Suprapubic skin (tissue), 4 donors: ENCODE measurements at regions not wholly inside any gene's neighbourhood (a gene's known extent, or its start where the extent isn't known, plus 50 kb on each side); places are given as distances from the start of the nearest gene placed in this dataset.

ENCODE experiments used
- DNase-seq, 2 donors: peaks; one replicate each; pipeline ENCODE4 v3.0.0-alpha.2; 2019; ENCODE audit warnings: low spot score in 2 of 2
- H3K27ac ChIP-seq: fragments of 200-600 bp; sonication (generic); one replicate; pipeline ENCODE4 v1.5.1; 2019
- H3K27me3 ChIP-seq: fragments of 200-600 bp; sonication (generic); one replicate; pipeline ENCODE4 v1.5.1; 2019
- H3K36me3 ChIP-seq: fragments of 200-600 bp; sonication (generic); one replicate; pipeline ENCODE4 v1.5.1; 2019
- H3K4me1 ChIP-seq: fragments of 200-600 bp; sonication (generic); one replicate; pipeline ENCODE4 v1.5.1; 2019
- H3K4me3 ChIP-seq: fragments of 200-600 bp; sonication (generic); one replicate; pipeline ENCODE4 v1.5.1; 2019; ENCODE audit warnings: mild to moderate bottlenecking
- H3K9me3 ChIP-seq: fragments of 200-600 bp; sonication (generic); one replicate; pipeline ENCODE4 v1.5.1; 2019
- EP300 ChIP-seq: sonication (generic); formaldehyde crosslinking; IDR thresholded peaks from one replicate; pipeline ENCODE4 v1.6.1; 2017; ENCODE audit warnings: antibody characterized with exemption
- POLR2A ChIP-seq, 2 donors: fragments of 450-650 bp; IDR thresholded peaks; one replicate each; pipeline ENCODE4 v1.6.1; 2017; ENCODE audit warnings: antibody characterized with exemption in 2 of 2, mild to moderate bottlenecking in 2 of 2, moderate library complexity in 2 of 2
- POLR2AphosphoS5 ChIP-seq, 3 donors: sonication (generic); formaldehyde crosslinking; IDR thresholded peaks; one replicate each; pipeline ENCODE4 v1.6.1; 2017; ENCODE audit warnings: antibody characterized with exemption in 3 of 3
- WGBS: methylation state at CpG from one replicate; pipeline ENCODE4 v1.1.5; 2018; 5-methylcytosine and 5-hydroxymethylcytosine counted together
- TF ChIP-seq, protein P1 (sequence below), 2 donors: fragments of 200-600 bp in 1 of 2; fragments of 450-650 bp in 1 of 2; sonication (generic) in 1 of 2; IDR thresholded peaks; one replicate each; pipeline ENCODE4 v1.5.1; 2016 to 2019; ENCODE audit warnings: antibody characterized with exemption in 2 of 2, mild to moderate bottlenecking in 1 of 2, moderate library complexity in 1 of 2

- Histone ChIP-seq H3K36me3 (no peaks in the 10 kb centered on the region), H3K4me3 (no peak overlapping the region), H3K27ac (no peak overlapping the region), H3K27me3 (no peaks in the 10 kb centered on the region), H3K9me3 (no peaks in the 10 kb centered on the region), H3K4me1 (no peaks in the 10 kb centered on the region)
- WGBS: 76% methylated on average over 1 of the region's 1 CpG
- DNase-seq: no peak
- TF ChIP-seq, protein P1, sequence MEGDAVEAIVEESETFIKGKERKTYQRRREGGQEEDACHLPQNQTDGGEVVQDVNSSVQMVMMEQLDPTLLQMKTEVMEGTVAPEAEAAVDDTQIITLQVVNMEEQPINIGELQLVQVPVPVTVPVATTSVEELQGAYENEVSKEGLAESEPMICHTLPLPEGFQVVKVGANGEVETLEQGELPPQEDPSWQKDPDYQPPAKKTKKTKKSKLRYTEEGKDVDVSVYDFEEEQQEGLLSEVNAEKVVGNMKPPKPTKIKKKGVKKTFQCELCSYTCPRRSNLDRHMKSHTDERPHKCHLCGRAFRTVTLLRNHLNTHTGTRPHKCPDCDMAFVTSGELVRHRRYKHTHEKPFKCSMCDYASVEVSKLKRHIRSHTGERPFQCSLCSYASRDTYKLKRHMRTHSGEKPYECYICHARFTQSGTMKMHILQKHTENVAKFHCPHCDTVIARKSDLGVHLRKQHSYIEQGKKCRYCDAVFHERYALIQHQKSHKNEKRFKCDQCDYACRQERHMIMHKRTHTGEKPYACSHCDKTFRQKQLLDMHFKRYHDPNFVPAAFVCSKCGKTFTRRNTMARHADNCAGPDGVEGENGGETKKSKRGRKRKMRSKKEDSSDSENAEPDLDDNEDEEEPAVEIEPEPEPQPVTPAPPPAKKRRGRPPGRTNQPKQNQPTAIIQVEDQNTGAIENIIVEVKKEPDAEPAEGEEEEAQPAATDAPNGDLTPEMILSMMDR (IDR thresholded peaks at IDR 0.05): no peak
- TF ChIP-seq POLR2A (IDR thresholded peaks at IDR 0.05): no peak
- TF ChIP-seq EP300: no peak
- no peak for TF ChIP-seq POLR2AphosphoS5 (IDR thresholded peaks at IDR 0.05)
These were observed 182.1 kb downstream of the CAPZA3 start for GRCh38 chr12:18919871-18920511.

GRCh38 chr12:18922851-18923250 is 184.9 kb downstream of the CAPZA3 start:
- H3K9me3 ChIP-seq: no peaks in the 10 kb centered on the region
- no peak for TF ChIP-seq EP300
- TF ChIP-seq, protein P1 (IDR thresholded peaks at IDR 0.05): no peak
- TF ChIP-seq POLR2A (IDR thresholded peaks at IDR 0.05): no peak
- no peak for TF ChIP-seq POLR2AphosphoS5 (IDR thresholded peaks at IDR 0.05)
- H3K4me3 ChIP-seq: no peak overlapping the region
- no peak for DNase-seq
- no peak overlapping the region for H3K27ac ChIP-seq
- no peaks in the 10 kb centered on the region for H3K4me1 ChIP-seq
- H3K36me3 ChIP-seq: no peaks in the 10 kb centered on the region
- 69% methylated on average over 4 of the region's 4 CpGs for WGBS
- no peaks in the 10 kb centered on the region for H3K27me3 ChIP-seq

DNA sequence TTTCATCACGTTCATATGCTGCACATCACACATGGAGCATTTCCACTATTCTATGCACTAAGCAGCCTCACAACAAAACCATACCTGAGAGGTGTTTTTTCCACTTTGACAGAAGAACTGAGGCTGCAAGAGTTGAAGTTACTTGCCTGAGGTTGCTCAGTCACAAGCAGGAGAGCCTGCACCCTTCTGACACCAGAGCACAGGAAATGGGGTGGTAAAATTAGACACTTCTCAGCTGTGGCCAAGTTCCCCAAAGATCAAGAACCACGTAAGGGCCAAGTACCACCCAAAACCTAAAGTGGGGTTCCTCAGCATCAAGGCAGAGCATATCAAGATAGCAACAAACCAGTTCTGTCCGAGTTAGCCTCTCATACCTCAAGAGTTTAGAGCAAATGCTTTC is 185.8 kb downstream of the CAPZA3 start:
- H3K4me1 ChIP-seq: no peaks in the 10 kb centered on the region
- WGBS: 83% methylated on average over 3 of the region's 3 CpGs
- H3K9me3 ChIP-seq: no peaks in the 10 kb centered on the region
- H3K36me3 ChIP-seq: no peaks in the 10 kb centered on the region
- no peaks in the 10 kb centered on the region for H3K27me3 ChIP-seq
- TF ChIP-seq POLR2A (IDR thresholded peaks at IDR 0.05): no peak
- TF ChIP-seq EP300: no peak
- no peak for TF ChIP-seq POLR2AphosphoS5 (IDR thresholded peaks at IDR 0.05)
- TF ChIP-seq, protein P1 (IDR thresholded peaks at IDR 0.05): no peak
- no peak overlapping the region for H3K27ac ChIP-seq
- H3K4me3 ChIP-seq: no peak overlapping the region
- DNase-seq: no peak

- Histone ChIP-seq H3K36me3 (no peaks in the 10 kb centered on the region), H3K4me3 (no peak overlapping the region), H3K27me3 (no peaks in the 10 kb centered on the region), H3K9me3 (no peaks in the 10 kb centered on the region), H3K27ac (no peak overlapping the region), H3K4me1 (no peaks in the 10 kb centered on the region)
- 81% methylated on average over 7 of the region's 7 CpGs for WGBS
- no peak for DNase-seq
- TF ChIP-seq EP300 (no peak), POLR2A (IDR thresholded peaks at IDR 0.05) (no peak), POLR2AphosphoS5 (IDR thresholded peaks at IDR 0.05) (no peak)
- TF ChIP-seq, protein P1 (IDR thresholded peaks at IDR 0.05): no peak
These were observed 188.3 kb downstream of the CAPZA3 start for GRCh38 chr12:18926188-18926587.

DNA sequence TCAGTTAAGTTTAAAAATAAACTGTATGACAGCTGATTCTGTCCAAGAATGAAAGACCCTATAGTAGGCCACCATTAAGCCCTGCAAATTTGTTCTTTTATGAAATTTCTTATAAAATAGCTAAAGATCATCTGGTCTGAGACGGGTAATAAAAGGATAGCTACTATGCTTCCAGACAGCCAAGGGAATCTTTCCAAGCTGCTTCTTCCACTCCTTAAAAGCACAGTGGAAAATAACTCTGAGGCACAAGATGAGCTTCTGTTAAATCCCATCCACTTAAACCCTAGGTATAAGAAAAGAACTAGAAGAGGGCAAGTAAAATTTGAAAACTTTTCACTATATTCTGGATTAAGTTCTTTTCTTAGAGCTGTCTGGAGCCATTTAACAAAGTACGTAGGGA is 194.3 kb downstream of the CAPZA3 start:
- DNase-seq: no peak
- Histone ChIP-seq H3K9me3 (no peaks in the 10 kb centered on the region), H3K4me1 (no peaks in the 10 kb centered on the region), H3K4me3 (no peak overlapping the region), H3K27ac (no peak overlapping the region), H3K27me3 (no peaks in the 10 kb centered on the region), H3K36me3 (no peaks in the 10 kb centered on the region)
- WGBS: 70% methylated on average over 2 of the region's 2 CpGs
- TF ChIP-seq, protein P1 (IDR thresholded peaks at IDR 0.05): no peak
- TF ChIP-seq EP300 (no peak), POLR2AphosphoS5 (IDR thresholded peaks at IDR 0.05) (no peak), POLR2A (IDR thresholded peaks at IDR 0.05) (no peak)
